ENCODE measurements at regions not wholly inside any gene's neighbourhood (a gene's known extent, or its start where the extent isn't known, plus 50 kb on each side); places are given as distances from the start of the nearest gene placed in this dataset.

DNA sequence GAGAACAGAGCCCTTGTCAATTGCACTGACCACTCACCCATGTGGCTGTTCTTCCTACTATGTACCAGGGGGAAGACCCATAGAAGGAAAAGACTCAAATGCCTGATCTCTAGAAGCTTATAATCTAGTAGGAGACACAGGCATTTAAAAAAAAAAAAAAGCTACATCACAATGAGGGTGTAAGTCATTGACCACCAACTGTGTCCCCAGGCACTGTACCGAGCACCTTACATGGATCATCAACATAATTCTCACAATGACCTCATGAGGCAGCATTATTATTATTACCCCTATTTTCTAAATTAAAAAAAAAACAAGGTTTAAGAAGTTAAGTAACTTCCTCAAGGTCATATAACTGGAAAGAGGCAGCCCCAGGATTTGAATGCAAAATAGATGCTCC, 247.4 kb downstream of the SHOX2 start:
- Histone ChIP-seq H2BK120ac (ENCODE audit: low read depth, low read length, poor library complexity, severe bottlenecking) (no peak overlapping the region), H3K23ac (ENCODE audit: insufficient read length, low read depth, low read length) (no peak overlapping the region), H3K79me2 (ENCODE audit: insufficient read depth, low read length) (no peaks in the 10 kb centered on the region), H4K5ac (ENCODE audit: insufficient read length, low read depth, low read length) (no peak overlapping the region), H2BK20ac (ENCODE audit: low read depth, low read length, poor library complexity, severe bottlenecking) (no peak overlapping the region), H3K18ac (ENCODE audit: insufficient read length, low read depth, low read length) (no peak overlapping the region), H3K27me3 (ENCODE audit: insufficient read depth, low read length) (no peaks in the 10 kb centered on the region), H3K79me1 (ENCODE audit: insufficient read depth, low read depth, low read length, poor library complexity, severe bottlenecking) (no peaks in the 10 kb centered on the region), H3K4me2 (ENCODE audit: insufficient read depth, insufficient read length, low read length) (no peak overlapping the region), H4K20me1 (ENCODE audit: control insufficient read depth, insufficient read depth, insufficient read length) (no peaks in the 10 kb centered on the region), H3T11ph (ENCODE audit: low read length) (no peak overlapping the region), H3K56ac (ENCODE audit: insufficient read length, low read depth, low read length) (no peak overlapping the region), H2AFZ (ENCODE audit: low read length) (no peak overlapping the region), H3K9me3 (ENCODE audit: control insufficient read depth, low read depth, low read length) (no peaks in the 10 kb centered on the region), H2BK5ac (ENCODE audit: insufficient read length, low read length) (no peak overlapping the region), H3K14ac (ENCODE audit: insufficient read depth, low read length) (no peak overlapping the region), H2BK12ac (ENCODE audit: insufficient read length, low read depth, low read length) (no peak overlapping the region), H3K4me1 (ENCODE audit: insufficient read depth, low read length) (no peaks in the 10 kb centered on the region), H3K23me2 (ENCODE audit: insufficient read length, low read depth, low read length, poor library complexity, severe bottlenecking) (no peaks in the 10 kb centered on the region), H3K27ac (ENCODE audit: insufficient read length, low read depth, low read length) (no peak overlapping the region), H3K4ac (ENCODE audit: low read depth, low read length) (no peak overlapping the region), H3K9ac (ENCODE audit: extremely low read depth, insufficient read length, low read length) (no peak overlapping the region), H2BK15ac (ENCODE audit: low read depth, low read length) (no peak overlapping the region), H4K91ac (ENCODE audit: insufficient read length, low read depth, low read length) (no peak overlapping the region), H4K8ac (replicated peaks; ENCODE audit: insufficient read length, low read depth, low read length) (no peak overlapping the region), H2AK5ac (ENCODE audit: insufficient read length, low read length) (no peak overlapping the region)
- DNase-seq = no peak
- Mint-ChIP-seq H3K4me3 (no peak overlapping the region), H3K27ac (no peak overlapping the region), H3K36me3 (ENCODE audit: insufficient read depth in 1 of 3, low read depth in 3 of 3) (no peaks in the 10 kb centered on the region; a peak in 1 of 7 replicates), H3K27me3 (ENCODE audit: low read depth) (no peaks in the 10 kb centered on the region), H3K4me1 (peaks cover 5 to 7% of the 10 kb centered on the region in 2 experiments; a peak in 2 of 4 replicates), H3K9me3 (no peaks in the 10 kb centered on the region)
- no CpG with 5 or more reads among the region's 1 CpG for WGBS (ENCODE audit: extremely low coverage, insufficient read length, low lambda C conversion rate)
- TF ChIP-seq, protein P1, sequence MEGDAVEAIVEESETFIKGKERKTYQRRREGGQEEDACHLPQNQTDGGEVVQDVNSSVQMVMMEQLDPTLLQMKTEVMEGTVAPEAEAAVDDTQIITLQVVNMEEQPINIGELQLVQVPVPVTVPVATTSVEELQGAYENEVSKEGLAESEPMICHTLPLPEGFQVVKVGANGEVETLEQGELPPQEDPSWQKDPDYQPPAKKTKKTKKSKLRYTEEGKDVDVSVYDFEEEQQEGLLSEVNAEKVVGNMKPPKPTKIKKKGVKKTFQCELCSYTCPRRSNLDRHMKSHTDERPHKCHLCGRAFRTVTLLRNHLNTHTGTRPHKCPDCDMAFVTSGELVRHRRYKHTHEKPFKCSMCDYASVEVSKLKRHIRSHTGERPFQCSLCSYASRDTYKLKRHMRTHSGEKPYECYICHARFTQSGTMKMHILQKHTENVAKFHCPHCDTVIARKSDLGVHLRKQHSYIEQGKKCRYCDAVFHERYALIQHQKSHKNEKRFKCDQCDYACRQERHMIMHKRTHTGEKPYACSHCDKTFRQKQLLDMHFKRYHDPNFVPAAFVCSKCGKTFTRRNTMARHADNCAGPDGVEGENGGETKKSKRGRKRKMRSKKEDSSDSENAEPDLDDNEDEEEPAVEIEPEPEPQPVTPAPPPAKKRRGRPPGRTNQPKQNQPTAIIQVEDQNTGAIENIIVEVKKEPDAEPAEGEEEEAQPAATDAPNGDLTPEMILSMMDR (conservative IDR thresholded peaks at IDR 0.05) = no peak

All from H9 (cell line).